ENCODE measurements at regions not wholly inside any gene's neighbourhood (a gene's known extent, or its start where the extent isn't known, plus 50 kb on each side); places are given as distances from the start of the nearest gene placed in this dataset.

DNA sequence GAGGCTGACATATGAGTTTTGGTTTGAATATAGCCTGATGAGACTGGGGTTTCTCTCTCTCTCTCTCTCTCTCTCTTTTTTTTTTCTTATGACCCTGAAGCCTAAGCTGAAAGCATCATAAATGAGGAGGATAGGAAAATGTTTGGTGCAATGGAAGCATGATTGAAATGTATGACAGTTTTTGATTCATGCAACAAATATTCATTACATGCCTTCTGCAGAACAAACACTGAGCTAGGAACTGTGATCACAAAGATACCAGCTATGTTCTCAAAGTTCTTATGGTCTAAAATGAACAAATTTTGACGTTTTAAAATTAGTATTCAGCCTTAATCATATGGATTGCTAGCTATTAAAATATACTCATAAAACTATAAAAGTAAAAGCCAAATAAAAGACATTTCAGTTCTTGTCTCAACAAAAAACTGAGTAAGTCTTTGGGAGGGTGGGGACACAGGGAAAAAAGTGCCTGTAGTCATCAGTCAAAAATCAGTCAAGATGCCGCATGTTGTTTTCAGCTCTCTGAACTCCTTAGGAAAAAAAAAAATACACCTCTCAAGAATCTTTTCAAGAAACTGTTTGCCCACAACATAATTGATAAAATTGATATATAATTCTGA lies 57.2 kb downstream of the NKX6-1 start:
- H3K36me3 Mint-ChIP-seq: no peaks in the 10 kb centered on the region

DNA sequence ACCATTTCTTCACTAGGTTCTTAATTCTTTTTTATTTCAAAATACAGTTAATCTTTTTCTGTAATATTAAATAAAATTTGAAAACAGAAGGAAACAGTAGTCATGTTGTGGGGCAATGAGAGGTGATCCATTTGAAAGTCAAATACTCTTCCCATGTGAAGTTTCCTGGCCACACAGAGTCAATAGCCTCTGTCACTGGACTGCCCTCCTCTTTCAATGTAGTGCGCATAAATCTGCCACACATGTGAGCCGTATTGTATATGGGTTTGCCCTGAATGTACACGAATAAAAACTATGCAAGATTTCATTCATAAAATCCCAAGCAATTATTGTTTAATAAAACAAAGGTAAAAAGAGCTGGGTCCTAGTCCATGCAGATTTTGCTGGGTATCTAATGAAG lies 59.1 kb downstream of the NKX6-1 start:
- no peak for ATAC-seq
- DNase-seq: no peak
- no peak overlapping the region for H3K27ac Mint-ChIP-seq
- H3K9me3 Mint-ChIP-seq (ENCODE audit: low read depth): no peaks in the 10 kb centered on the region
- no peaks in the 10 kb centered on the region for H3K36me3 Mint-ChIP-seq
- H3K27me3 Mint-ChIP-seq: peaks cover 4% of the 10 kb centered on the region
- H3K4me3 Mint-ChIP-seq: no peak overlapping the region
- H3K4me1 Mint-ChIP-seq: no peaks in the 10 kb centered on the region
- CTCF ChIA-PET: no interaction called here

More for the DNA sequence above, 57.2 kb downstream of the NKX6-1 start:
- Mint-ChIP-seq H3K9me3 (ENCODE audit: low read depth) (no peaks in the 10 kb centered on the region), H3K27ac (no peak overlapping the region), H3K4me3 (no peak overlapping the region), H3K4me1 (no peaks in the 10 kb centered on the region), H3K27me3 (no peaks in the 10 kb centered on the region)
- CTCF ChIA-PET: no interaction called here
- ATAC-seq (no peak), DNase-seq (no peak)

DNA sequence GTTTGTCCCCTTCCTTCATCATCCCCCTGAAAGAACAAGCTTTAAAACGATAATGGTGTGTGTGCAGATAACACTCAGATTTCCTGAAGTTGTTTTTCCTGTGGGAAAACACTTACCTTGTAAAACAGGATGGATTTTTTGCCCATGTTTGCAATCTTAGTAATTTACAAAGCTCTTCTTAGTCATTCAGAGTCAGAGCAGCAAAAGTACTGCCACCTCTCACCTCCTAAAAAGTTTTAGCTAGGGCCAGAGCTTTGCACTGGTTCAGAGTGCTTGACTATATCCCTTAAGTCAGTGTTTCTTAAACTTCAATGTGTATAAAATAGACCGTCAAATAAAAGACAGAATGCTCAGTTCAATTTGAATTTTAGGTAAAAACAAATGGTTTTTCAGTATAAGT lies 62.3 kb downstream of the NKX6-1 start:
- Mint-ChIP-seq H3K4me1 (no peaks in the 10 kb centered on the region), H3K27ac (no peak overlapping the region), H3K4me3 (no peak overlapping the region), H3K9me3 (ENCODE audit: low read depth) (no peaks in the 10 kb centered on the region), H3K27me3 (peaks cover 4% of the 10 kb centered on the region), H3K36me3 (no peaks in the 10 kb centered on the region)
- CTCF ChIA-PET: no interaction called here
- ATAC-seq (no peak), DNase-seq (no peak)

DNA sequence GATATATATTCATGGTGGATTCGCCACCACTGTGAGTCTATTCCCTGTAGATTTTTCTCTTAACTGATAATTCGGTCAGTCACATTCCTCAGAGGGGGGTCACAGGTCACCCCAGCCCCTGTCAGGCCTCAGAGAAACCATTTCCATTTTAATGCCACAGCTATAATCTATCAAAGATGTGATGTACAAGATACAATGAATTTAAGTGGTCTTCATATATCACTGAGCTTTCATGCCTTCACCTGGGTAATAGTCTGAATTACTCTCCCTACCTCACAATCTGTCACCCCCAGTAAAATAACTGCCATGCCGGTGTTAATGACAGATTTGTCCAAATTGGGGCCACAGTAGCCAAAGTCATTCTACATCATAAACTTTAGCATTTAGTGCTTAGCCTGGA lies 64.7 kb downstream of the NKX6-1 start:
- H3K27me3 Mint-ChIP-seq: peaks cover 4% of the 10 kb centered on the region
- CTCF ChIA-PET: no interaction called here
- H3K27ac Mint-ChIP-seq: no peak overlapping the region
- DNase-seq: no peak
- no peak overlapping the region for H3K4me3 Mint-ChIP-seq
- H3K9me3 Mint-ChIP-seq (ENCODE audit: low read depth): no peaks in the 10 kb centered on the region
- no peak for ATAC-seq
- H3K36me3 Mint-ChIP-seq: no peaks in the 10 kb centered on the region
- no peaks in the 10 kb centered on the region for H3K4me1 Mint-ChIP-seq

DNA sequence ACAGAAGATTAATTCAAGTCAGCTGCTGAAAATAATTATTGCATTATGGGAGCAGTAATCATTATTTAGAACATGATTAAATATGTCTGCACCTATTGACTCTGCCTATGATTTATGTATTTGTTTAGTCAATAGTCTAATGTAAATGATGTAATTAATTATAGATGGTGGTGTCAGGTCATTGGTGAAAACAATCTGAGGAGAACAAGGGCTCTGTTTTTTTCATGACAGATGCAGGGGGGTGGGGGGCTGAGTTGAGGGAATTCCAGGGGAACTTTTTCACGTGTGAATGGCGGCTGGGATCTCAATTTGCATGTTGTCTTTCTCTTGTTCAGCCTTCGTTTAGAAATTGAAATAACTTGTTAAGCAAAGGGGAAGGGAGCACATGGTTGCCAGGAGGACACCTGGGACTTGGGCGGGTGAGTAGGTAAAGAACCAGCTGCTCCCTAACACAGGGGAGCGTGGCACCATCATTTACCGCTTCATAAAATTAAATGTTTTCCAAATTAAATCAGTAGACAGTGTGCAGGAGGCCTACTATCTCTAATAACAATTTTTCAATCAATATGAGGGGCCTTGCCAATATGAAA lies 65.4 kb downstream of the NKX6-1 start:
- no peak overlapping the region for H3K27ac Mint-ChIP-seq
- no peaks in the 10 kb centered on the region for H3K9me3 Mint-ChIP-seq (ENCODE audit: low read depth)
- H3K4me1 Mint-ChIP-seq: no peaks in the 10 kb centered on the region
- H3K4me3 Mint-ChIP-seq: no peak overlapping the region
- CTCF ChIA-PET: no interaction called here
- no peak for DNase-seq
- H3K36me3 Mint-ChIP-seq: no peaks in the 10 kb centered on the region
- H3K27me3 Mint-ChIP-seq: peaks cover 4% of the 10 kb centered on the region
- no peak for ATAC-seq

DNA sequence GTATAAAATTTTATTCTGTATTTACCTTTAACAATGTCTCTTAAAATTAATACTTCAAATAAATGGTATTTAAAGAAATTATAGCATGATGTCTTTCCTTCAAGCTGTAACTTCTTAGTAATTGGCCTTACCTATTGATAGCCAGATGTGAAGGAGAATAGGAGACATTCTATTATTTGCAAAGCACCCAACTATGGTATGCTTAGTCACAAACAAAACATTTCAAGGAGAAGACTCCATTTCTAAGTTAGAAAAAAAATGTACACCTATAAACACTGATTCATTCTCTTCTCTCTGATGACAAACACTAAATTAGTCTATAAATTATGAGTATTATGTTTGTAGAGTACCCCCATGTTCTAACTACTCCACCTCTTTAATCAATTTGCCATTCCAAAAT lies 66.4 kb downstream of the NKX6-1 start:
- H3K27me3 Mint-ChIP-seq: peaks cover 4% of the 10 kb centered on the region
- DNase-seq: no peak
- CTCF ChIA-PET: no interaction called here
- no peaks in the 10 kb centered on the region for H3K9me3 Mint-ChIP-seq (ENCODE audit: low read depth)
- H3K4me1 Mint-ChIP-seq: no peaks in the 10 kb centered on the region
- no peak overlapping the region for H3K27ac Mint-ChIP-seq
- H3K36me3 Mint-ChIP-seq: no peaks in the 10 kb centered on the region
- H3K4me3 Mint-ChIP-seq: no peak overlapping the region
- ATAC-seq: no peak

DNA sequence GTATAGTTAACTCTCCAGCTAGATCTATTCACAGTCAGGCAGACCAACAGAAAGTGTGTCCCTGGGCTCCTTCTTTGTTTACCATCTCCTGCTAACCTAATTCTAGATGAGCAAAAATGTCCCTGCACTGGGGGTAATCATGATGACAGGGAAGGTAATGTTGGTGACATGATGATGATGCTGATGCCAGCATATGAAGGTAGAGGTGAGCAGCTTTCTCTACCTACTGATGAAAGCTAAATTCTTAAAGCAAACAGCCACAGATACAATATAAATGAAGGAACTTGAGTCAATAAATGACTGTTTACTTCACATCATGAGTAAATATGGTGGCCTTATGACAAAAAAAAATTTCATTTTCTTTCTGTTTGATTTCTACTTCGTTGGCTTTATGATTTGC lies 78.5 kb downstream of the NKX6-1 start:
- Mint-ChIP-seq H3K36me3 (no peaks in the 10 kb centered on the region), H3K4me3 (no peak overlapping the region), H3K27ac (no peak overlapping the region), H3K27me3 (no peaks in the 10 kb centered on the region), H3K4me1 (no peaks in the 10 kb centered on the region), H3K9me3 (ENCODE audit: low read depth) (peaks cover 5% of the 10 kb centered on the region)
- no peak for ATAC-seq
- no peak for DNase-seq
- CTCF ChIA-PET: no interaction called here

DNA sequence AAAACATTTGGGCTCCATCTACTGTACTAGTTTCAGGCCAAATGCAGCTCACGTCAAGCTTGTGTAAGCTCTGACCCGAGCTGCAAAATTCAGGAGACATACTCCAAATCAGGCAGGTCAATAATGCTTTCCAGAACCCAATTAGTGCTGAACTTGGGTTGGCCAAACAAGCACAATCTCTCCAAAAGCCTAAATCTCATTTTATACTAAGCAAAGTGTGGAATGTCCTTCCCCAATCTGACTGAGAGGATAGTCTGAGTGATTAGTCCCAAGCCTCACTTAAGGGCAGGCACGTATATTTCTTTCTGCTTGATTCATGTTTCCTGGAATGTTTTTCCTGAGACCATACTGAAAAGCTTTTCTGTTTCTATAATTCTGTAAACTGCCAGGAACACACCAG lies 79.9 kb downstream of the NKX6-1 start:
- H3K9me3 Mint-ChIP-seq (ENCODE audit: low read depth): peaks cover 5% of the 10 kb centered on the region
- CTCF ChIA-PET: no interaction called here
- no peak overlapping the region for H3K4me3 Mint-ChIP-seq
- H3K4me1 Mint-ChIP-seq: no peaks in the 10 kb centered on the region
- DNase-seq (no peak), ATAC-seq (no peak)
- no peaks in the 10 kb centered on the region for H3K36me3 Mint-ChIP-seq
- H3K27ac Mint-ChIP-seq: no peak overlapping the region
- no peaks in the 10 kb centered on the region for H3K27me3 Mint-ChIP-seq

DNA sequence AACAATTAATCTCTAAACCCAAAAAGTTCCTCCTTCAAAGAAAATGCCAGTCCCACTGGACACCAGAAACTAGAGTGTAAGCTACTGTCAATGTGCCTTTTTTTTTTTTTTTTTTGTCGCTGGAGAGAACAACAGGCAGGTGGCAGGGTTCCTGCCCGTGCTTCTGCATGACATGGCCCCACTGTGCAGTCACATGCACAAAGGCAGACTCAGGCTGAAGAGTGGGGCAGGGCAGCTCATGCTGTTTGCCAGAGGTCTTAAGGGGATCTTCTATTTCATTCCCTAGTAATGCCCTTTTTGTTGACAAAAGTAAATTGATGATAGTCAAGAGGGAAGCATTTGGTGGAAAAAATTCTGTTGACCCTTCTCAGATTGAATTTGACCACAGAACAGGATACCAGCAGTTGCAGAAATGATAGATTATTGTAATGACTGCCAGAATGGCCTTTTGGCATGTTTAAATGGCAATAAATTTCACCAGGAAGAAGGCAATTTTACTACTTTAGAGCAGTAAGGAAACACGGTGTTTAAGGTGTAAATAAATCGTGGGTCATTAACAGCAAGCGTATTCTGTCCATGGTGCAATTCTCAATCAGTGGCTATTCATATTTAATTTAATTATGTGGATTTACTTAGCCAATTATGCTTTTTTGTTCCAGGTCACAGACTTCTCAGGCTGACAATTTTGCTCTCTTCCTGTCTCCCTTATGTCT lies 80.9 kb downstream of the NKX6-1 start:
- H3K27ac Mint-ChIP-seq: no peak overlapping the region
- no peaks in the 10 kb centered on the region for H3K36me3 Mint-ChIP-seq
- H3K4me3 Mint-ChIP-seq: no peak overlapping the region
- CTCF ChIA-PET: no interaction called here
- H3K4me1 Mint-ChIP-seq: no peaks in the 10 kb centered on the region
- H3K9me3 Mint-ChIP-seq (ENCODE audit: low read depth): peaks cover 5% of the 10 kb centered on the region
- ATAC-seq (no peak), DNase-seq (no peak)
- H3K27me3 Mint-ChIP-seq: no peaks in the 10 kb centered on the region

DNA sequence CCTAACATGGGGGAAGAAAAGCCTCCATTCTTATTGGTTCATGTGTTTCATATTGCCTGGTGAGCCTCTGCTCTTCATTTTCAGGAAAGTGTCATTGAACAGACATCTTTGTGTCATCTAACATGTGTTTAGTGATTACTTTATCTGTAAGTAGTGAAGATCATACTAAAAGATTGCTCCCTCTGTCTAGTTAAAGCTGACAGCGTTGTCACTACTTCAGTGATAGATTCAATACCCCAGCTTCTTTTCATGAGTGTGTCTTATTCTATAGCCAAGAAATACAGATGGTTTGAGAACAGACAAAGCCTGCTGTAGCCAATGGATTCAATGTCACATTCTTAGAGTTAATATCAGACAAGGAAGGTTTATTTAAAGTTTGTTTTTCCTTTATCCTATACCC lies 85.1 kb downstream of the NKX6-1 start:
- no peaks in the 10 kb centered on the region for H3K27me3 Mint-ChIP-seq
- CTCF ChIA-PET: no interaction called here
- ATAC-seq: no peak
- H3K9me3 Mint-ChIP-seq (ENCODE audit: low read depth): no peaks in the 10 kb centered on the region
- no peaks in the 10 kb centered on the region for H3K36me3 Mint-ChIP-seq
- H3K27ac Mint-ChIP-seq: no peak overlapping the region
- DNase-seq: no peak
- no peak overlapping the region for H3K4me3 Mint-ChIP-seq
- H3K4me1 Mint-ChIP-seq: no peaks in the 10 kb centered on the region

DNA sequence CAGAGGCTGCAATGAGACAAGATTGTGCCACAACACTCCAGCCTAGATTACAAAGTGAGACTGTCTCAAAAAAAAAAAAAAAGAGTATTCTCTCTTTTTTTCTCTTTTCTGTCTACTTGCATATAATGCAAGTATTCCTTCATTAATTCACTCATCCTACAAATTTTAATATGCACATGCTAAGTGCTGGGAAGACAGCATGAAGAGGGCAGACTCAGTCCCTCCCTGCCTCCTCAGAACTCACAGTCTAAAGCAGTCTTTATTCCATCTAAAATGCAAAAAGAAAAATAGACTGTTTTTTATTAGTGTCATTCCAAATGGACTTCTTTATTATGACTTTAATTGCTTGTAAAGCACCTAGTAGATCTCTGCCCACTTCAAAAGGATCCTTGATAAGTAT lies 85.6 kb downstream of the NKX6-1 start:
- Mint-ChIP-seq H3K27ac (no peak overlapping the region), H3K9me3 (ENCODE audit: low read depth) (no peaks in the 10 kb centered on the region), H3K4me3 (no peak overlapping the region), H3K4me1 (no peaks in the 10 kb centered on the region), H3K27me3 (no peaks in the 10 kb centered on the region), H3K36me3 (no peaks in the 10 kb centered on the region)
- CTCF ChIA-PET: no interaction called here
- DNase-seq: no peak
- ATAC-seq: no peak

DNA sequence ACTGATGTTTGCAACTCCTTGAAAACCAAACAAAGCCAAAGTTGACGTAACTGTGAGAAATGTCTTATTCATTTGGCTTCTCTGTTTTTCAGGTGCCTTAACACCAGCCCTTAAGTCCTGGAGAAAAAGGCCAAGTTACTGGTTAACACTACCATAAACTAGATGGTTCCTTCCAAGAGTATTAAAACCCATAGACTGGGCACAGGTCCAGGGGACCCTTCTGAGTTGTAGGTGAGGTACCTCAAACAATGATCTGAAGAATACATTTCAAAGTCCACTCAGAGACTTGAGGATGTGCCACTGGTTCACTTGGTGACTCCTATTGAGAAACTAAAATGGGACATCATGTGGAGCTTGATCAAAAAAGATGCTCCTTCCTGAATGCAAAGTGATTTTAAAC lies 87.0 kb downstream of the NKX6-1 start:
- H3K4me1 Mint-ChIP-seq: no peaks in the 10 kb centered on the region
- H3K36me3 Mint-ChIP-seq: no peaks in the 10 kb centered on the region
- no peak for DNase-seq
- CTCF ChIA-PET: no interaction called here
- H3K4me3 Mint-ChIP-seq: no peak overlapping the region
- no peaks in the 10 kb centered on the region for H3K9me3 Mint-ChIP-seq (ENCODE audit: low read depth)
- no peak for ATAC-seq
- H3K27ac Mint-ChIP-seq: no peak overlapping the region
- no peaks in the 10 kb centered on the region for H3K27me3 Mint-ChIP-seq

DNA sequence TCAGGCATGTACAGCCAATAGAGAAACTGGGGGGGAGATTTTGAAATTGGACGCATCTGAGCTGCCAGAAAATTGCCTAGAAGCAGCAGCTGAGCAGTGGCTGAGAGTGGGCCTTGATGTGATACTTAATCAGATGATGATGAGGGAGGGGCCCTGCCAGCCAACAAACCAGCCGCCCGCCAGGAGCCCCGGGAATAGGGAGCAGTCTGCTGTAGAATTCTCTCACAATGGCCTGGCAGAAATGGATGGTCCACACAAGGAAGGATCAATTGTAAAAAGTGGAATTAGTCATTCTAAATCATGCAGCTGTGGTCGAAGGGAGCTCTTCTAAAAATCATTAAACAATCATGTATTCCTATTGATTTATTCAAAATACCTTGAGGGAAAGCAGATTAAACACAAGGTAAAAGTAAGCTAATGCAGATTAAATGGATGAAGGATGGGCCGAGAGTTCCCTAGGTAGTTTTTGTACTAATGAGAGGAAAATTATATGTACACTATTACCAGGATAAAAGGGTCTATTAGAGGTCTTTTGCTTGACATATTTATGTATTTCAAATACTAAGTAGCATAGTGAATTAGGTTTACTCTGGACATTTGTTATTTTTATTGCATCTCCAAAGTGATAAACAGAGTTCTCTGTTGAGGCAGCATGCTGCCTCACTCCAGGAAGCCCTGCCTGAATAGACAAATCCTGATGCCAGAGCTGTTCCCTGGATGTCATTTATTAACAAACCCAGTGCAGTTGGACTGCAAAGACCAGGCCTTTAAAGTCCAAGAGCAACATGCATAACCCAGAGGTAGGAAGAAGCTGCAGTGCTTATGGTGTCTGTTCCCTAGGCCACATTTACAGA lies 91.3 kb downstream of the NKX6-1 start:
- no peak for DNase-seq
- ATAC-seq: no peak
- H3K27me3 Mint-ChIP-seq: no peaks in the 10 kb centered on the region
- CTCF ChIA-PET: no interaction called here
- no peak overlapping the region for H3K4me3 Mint-ChIP-seq
- H3K4me1 Mint-ChIP-seq: no peaks in the 10 kb centered on the region
- no peaks in the 10 kb centered on the region for H3K9me3 Mint-ChIP-seq (ENCODE audit: low read depth)
- no peak overlapping the region for H3K27ac Mint-ChIP-seq
- H3K36me3 Mint-ChIP-seq: no peaks in the 10 kb centered on the region

DNA sequence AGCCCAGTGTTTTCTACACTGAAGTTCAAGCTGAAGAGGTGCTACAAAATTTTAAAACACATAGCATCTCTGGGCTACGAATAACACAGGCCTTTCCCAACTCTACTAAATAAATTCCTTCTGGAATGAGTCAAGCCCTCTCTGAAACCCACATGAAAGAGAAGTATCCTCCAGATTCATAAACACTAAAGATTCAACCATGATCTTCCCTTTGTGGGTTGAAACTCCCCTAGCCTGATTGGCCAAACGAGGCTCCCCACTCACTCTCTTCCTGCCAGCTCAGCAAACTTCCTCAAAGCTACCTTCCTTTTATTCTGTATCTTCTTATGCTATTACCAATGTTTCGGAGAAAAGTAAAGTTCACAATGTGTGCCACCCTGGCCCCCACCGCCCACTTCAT lies 95.4 kb downstream of the NKX6-1 start:
- Mint-ChIP-seq H3K9me3 (ENCODE audit: low read depth) (no peaks in the 10 kb centered on the region), H3K27ac (no peak overlapping the region), H3K4me3 (no peak overlapping the region), H3K36me3 (no peaks in the 10 kb centered on the region), H3K27me3 (no peaks in the 10 kb centered on the region), H3K4me1 (no peaks in the 10 kb centered on the region)
- DNase-seq (no peak), ATAC-seq (no peak)
- CTCF ChIA-PET: no interaction called here

Data from activated CD8-positive, alpha-beta memory T cell treated with anti-CD3 and anti-CD28 coated beads, Interleukin-2, amount 10 ng/mL, durations not matched to agents 7 days and 5 days (primary cell).